ENCODE measurements at regions not wholly inside any gene's neighbourhood (a gene's known extent, or its start where the extent isn't known, plus 50 kb on each side); places are given as distances from the start of the nearest gene placed in this dataset.

DNA sequence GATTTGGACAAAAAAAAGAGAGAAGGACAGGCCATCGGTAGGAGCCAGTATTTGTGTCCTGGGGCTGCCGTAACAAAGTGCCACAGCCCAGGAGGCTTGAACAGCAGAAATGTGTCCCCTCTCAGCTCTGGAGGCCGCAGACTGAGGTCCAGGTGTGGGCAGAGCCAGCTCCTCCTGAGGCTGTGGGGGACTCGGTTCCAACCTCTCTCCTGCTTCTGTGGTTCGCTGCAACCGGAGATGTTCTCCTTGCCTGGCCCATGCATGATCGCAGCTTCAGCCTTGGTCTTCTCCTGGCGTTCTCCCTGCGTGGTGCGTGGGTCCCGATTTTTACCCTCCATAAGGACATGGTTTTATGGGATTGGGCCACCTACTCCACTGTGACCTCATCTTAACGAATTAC is 85.9 kb upstream of the SOX1 start:
- TF ChIP-seq, protein P1, sequence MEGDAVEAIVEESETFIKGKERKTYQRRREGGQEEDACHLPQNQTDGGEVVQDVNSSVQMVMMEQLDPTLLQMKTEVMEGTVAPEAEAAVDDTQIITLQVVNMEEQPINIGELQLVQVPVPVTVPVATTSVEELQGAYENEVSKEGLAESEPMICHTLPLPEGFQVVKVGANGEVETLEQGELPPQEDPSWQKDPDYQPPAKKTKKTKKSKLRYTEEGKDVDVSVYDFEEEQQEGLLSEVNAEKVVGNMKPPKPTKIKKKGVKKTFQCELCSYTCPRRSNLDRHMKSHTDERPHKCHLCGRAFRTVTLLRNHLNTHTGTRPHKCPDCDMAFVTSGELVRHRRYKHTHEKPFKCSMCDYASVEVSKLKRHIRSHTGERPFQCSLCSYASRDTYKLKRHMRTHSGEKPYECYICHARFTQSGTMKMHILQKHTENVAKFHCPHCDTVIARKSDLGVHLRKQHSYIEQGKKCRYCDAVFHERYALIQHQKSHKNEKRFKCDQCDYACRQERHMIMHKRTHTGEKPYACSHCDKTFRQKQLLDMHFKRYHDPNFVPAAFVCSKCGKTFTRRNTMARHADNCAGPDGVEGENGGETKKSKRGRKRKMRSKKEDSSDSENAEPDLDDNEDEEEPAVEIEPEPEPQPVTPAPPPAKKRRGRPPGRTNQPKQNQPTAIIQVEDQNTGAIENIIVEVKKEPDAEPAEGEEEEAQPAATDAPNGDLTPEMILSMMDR (IDR thresholded peaks at IDR 0.05), result no peak
- TF ChIP-seq POLR2A (IDR thresholded peaks at IDR 0.05) (no peak), POLR2AphosphoS5 (IDR thresholded peaks at IDR 0.05) (no peak)
- H3K4me3 ChIP-seq, result no peak overlapping the region
- intact Hi-C loops (cut with DNase I), result no loop called here
- WGBS, result 90% methylated on average over 12 of the region's 12 CpGs
- H3K27me3 ChIP-seq (replicated peaks; ENCODE audit: insufficient read depth), result no peaks in the 10 kb centered on the region
- H3K27ac ChIP-seq, result no peak overlapping the region
- H3K4me1 ChIP-seq (replicated peaks), result no peaks in the 10 kb centered on the region
- no peak for DNase-seq (ENCODE audit: low spot score)
- no peaks in the 10 kb centered on the region for H3K36me3 ChIP-seq
- no peaks in the 10 kb centered on the region for H3K9me3 ChIP-seq

DNA sequence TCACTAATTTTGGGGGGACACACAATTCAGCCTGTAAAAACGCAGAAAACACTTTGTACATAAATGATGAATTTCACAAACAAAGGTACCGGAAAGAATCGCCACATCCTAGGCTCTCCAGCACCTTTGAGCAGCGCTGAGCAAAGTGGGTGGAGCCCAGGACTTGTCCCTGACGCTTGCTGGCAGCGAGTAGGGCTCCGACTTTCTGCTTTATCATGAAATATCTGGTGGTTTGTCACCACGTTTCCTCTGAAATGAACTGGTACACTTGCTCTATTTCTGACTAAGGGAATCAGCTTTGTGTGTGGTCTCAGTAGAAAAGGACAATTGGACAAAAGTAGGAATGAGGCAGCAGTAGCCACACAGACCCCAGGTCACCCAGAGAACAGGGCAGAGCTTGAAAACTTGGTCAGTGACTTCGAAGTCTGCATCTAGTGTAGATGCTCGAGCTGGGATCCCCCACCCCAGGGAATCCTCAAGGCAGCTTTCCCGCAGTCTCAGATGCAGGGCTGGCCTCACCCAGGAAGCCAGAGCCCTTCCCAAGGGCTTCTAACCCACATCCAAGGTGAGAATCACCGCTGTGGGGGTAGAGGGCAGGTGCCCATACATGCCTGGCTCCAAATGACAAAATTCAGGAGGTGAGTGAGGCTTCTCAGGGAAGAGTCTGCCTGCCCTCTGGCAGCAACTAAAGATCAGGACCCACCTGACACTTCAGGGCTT is 85.3 kb upstream of the SOX1 start:
- no peaks in the 10 kb centered on the region for H3K9me3 ChIP-seq
- 45% methylated on average over 12 of the region's 12 CpGs for WGBS
- intact Hi-C loops (cut with DNase I), result no loop called here

DNA sequence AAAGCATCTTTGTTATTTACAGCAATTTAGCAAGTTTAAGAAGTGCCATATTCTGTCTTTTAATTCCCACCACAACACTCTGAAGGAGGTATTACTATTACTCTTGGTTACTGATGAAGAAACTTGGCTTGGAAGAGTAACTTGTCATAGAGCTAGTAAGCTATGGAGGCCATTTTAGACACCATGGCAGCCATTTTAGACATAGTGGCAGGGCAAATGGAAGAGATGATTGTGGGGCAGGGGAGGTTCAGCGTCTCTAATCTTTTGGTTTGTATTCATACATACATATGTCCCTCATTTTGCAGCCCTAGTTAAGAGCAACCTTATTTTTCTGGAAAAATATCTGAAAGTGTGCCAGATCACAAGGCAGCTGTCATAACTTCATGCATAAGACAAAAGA is 82.6 kb upstream of the SOX1 start:
- H3K27ac ChIP-seq, result no peak overlapping the region
- no peaks in the 10 kb centered on the region for H3K4me1 ChIP-seq (replicated peaks)
- H3K9me3 ChIP-seq, result no peaks in the 10 kb centered on the region
- H3K4me3 ChIP-seq, result no peak overlapping the region
- H3K36me3 ChIP-seq, result no peaks in the 10 kb centered on the region
- intact Hi-C loops (cut with DNase I), result no loop called here
- WGBS, result 100% methylated on average over 1 of the region's 1 CpG
- H3K27me3 ChIP-seq (replicated peaks; ENCODE audit: insufficient read depth), result no peaks in the 10 kb centered on the region
- TF ChIP-seq POLR2A (IDR thresholded peaks at IDR 0.05) (no peak), POLR2AphosphoS5 (IDR thresholded peaks at IDR 0.05) (no peak)
- TF ChIP-seq, protein P1 (IDR thresholded peaks at IDR 0.05), result no peak
- no peak for DNase-seq (ENCODE audit: low spot score)

More for the DNA sequence above, 85.3 kb upstream of the SOX1 start:
- no peak overlapping the region for H3K4me3 ChIP-seq
- no peaks in the 10 kb centered on the region for H3K4me1 ChIP-seq (replicated peaks)
- no peak for DNase-seq (ENCODE audit: low spot score)
- no peak overlapping the region for H3K27ac ChIP-seq
- H3K36me3 ChIP-seq, result no peaks in the 10 kb centered on the region
- TF ChIP-seq, protein P1 (IDR thresholded peaks at IDR 0.05), result no peak
- TF ChIP-seq POLR2AphosphoS5 (IDR thresholded peaks at IDR 0.05) (no peak), POLR2A (IDR thresholded peaks at IDR 0.05) (no peak)
- no peaks in the 10 kb centered on the region for H3K27me3 ChIP-seq (replicated peaks; ENCODE audit: insufficient read depth)

DNA sequence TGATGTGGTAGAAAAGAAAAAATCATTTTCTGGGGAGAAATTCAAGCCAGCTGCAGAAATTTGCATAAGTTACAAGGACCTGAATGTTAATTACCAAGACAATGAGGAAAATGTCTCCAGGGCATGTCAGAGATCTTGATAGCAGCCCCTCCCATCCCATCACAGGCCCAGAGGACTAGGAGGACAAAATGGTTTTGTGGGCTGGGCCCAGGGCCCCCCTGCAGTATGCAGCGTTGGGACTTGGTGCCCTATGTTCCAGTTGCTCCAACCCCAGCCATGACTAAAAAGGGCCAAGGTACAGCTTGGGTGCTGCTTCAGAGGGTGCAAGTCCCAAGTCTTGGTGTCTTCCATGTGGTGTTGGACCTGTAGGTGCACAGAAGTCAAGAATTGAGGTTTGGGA is 76.6 kb upstream of the SOX1 start:
- intact Hi-C loops (cut with DNase I), result no loop called here
- no peak for DNase-seq (ENCODE audit: low spot score)

More for the DNA sequence above, 76.6 kb upstream of the SOX1 start:
- Histone ChIP-seq H3K36me3 (no peaks in the 10 kb centered on the region), H3K27ac (no peak overlapping the region), H3K4me1 (replicated peaks) (no peaks in the 10 kb centered on the region), H3K27me3 (replicated peaks; ENCODE audit: insufficient read depth) (no peaks in the 10 kb centered on the region), H3K9me3 (no peaks in the 10 kb centered on the region), H3K4me3 (no peak overlapping the region)
- no peak for TF ChIP-seq POLR2A (IDR thresholded peaks at IDR 0.05)
- no peak for TF ChIP-seq POLR2AphosphoS5 (IDR thresholded peaks at IDR 0.05)
- TF ChIP-seq, protein P1 (IDR thresholded peaks at IDR 0.05), result no peak
- 100% methylated on average over 1 of the region's 1 CpG for WGBS
